Osteoblast (primary cell): ENCODE measurements at regions not wholly inside any gene's neighbourhood (a gene's known extent, or its start where the extent isn't known, plus 50 kb on each side); places are given as distances from the start of the nearest gene placed in this dataset.

ENCODE experiments used
- DNase-seq: peaks from one replicate; pipeline ENCODE4 v3.0.0; 2011; ENCODE audit warnings: low spot score, mixed read lengths; ENCODE audit not compliant: insufficient read length; ENCODE audit errors: missing footprints
- H2AFZ ChIP-seq: 2 replicates; pipeline ENCODE4 v1.6.0; 2011; ENCODE audit warnings: mild to moderate bottlenecking, low read length
- H3K27ac ChIP-seq: 2 replicates; pipeline ENCODE4 v1.5.1; 2011; ENCODE audit warnings: mild to moderate bottlenecking, low read depth, low read length, moderate library complexity
- H3K27me3 ChIP-seq: 2 replicates; pipeline ENCODE4 v1.6.0; 2012; ENCODE audit warnings: mild to moderate bottlenecking, control low read depth, inconsistent platforms, low read length, moderate library complexity; ENCODE audit not compliant: insufficient read depth
- H3K36me3 ChIP-seq: 2 replicates; pipeline ENCODE4 v1.5.1; 2011; ENCODE audit warnings: mild to moderate bottlenecking, low read length, control low read depth, moderate library complexity; ENCODE audit not compliant: insufficient read depth
- H3K4me1 ChIP-seq: 2 replicates; pipeline ENCODE4 v1.5.1; 2011; ENCODE audit warnings: mild to moderate bottlenecking, low read length, control low read depth, moderate library complexity; ENCODE audit not compliant: insufficient read depth
- H3K4me2 ChIP-seq: 2 replicates; pipeline ENCODE4 v1.6.0; 2011; ENCODE audit warnings: mild to moderate bottlenecking, low read length; ENCODE audit not compliant: insufficient read depth
- H3K4me3 ChIP-seq: fragments of 200-600 bp; sonication (generic); 3 replicates; pipeline ENCODE4 v1.5.1; 2012; ENCODE audit warnings: mild to moderate bottlenecking, low read length, inconsistent platforms; ENCODE audit not compliant: insufficient read depth
- H3K79me2 ChIP-seq: 2 replicates; pipeline ENCODE4 v1.6.0; 2012; ENCODE audit warnings: mild to moderate bottlenecking, low read length, control low read depth, inconsistent platforms; ENCODE audit not compliant: insufficient read depth
- H3K9me3 ChIP-seq: 2 replicates; pipeline ENCODE4 v1.5.1; 2011; ENCODE audit warnings: low read depth, low read length, control low read depth
- H4K20me1 ChIP-seq: 2 replicates; pipeline ENCODE4 v1.6.0; 2012; ENCODE audit warnings: mild to moderate bottlenecking, low read length, control low read depth; ENCODE audit not compliant: insufficient read depth
- CTCF ChIP-seq: IDR thresholded peaks from 2 replicates; pipeline ENCODE4 v1.5.1; 2011; ENCODE audit warnings: mild to moderate bottlenecking, low read depth, low read length, moderate library complexity; ENCODE audit errors: extremely low read depth

GRCh38 chr15:81894061-81894460 is 151.8 kb downstream of the MEX3B start:
- no peaks in the 10 kb centered on the region for H3K27me3 ChIP-seq
- H3K36me3 ChIP-seq: no peaks in the 10 kb centered on the region
- no peak overlapping the region for H3K4me3 ChIP-seq
- no peak overlapping the region for H3K27ac ChIP-seq
- no peak overlapping the region for H2AFZ ChIP-seq
- H4K20me1 ChIP-seq: no peaks in the 10 kb centered on the region
- no peaks in the 10 kb centered on the region for H3K9me3 ChIP-seq
- TF ChIP-seq CTCF: no peak
- no peak for DNase-seq
- no peaks in the 10 kb centered on the region for H3K79me2 ChIP-seq
- H3K4me1 ChIP-seq: peaks cover 25% of the 10 kb centered on the region
- H3K4me2 ChIP-seq: no peak overlapping the region

- DNase-seq: no peak
- no peak overlapping the region for H3K27ac ChIP-seq
- no peak for TF ChIP-seq CTCF
These were observed 152.5 kb downstream of the MEX3B start for GRCh38 chr15:81893182-81893835.

GRCh38 chr15:81890496-81890895 is 155.3 kb downstream of the MEX3B start:
- peaks cover 33% of the 10 kb centered on the region for H3K4me1 ChIP-seq
- no peaks in the 10 kb centered on the region for H3K9me3 ChIP-seq
- H3K36me3 ChIP-seq: no peaks in the 10 kb centered on the region
- DNase-seq: no peak
- no peak for TF ChIP-seq CTCF
- no peak overlapping the region for H3K4me3 ChIP-seq
- no peaks in the 10 kb centered on the region for H3K79me2 ChIP-seq
- no peak overlapping the region for H3K4me2 ChIP-seq
- H4K20me1 ChIP-seq: no peaks in the 10 kb centered on the region
- H3K27ac ChIP-seq: no peak overlapping the region
- H2AFZ ChIP-seq: no peak overlapping the region
- H3K27me3 ChIP-seq: no peaks in the 10 kb centered on the region

More at GRCh38 chr15:81893182-81893835, 152.5 kb downstream of the MEX3B start:
- H3K4me2 ChIP-seq: peak overlapping the region; percentile 51
- no peaks in the 10 kb centered on the region for H3K79me2 ChIP-seq
- peak overlapping the region; percentile 30 for H3K4me3 ChIP-seq
- H4K20me1 ChIP-seq: no peaks in the 10 kb centered on the region
- H2AFZ ChIP-seq: peak overlapping the region; percentile 59
- peaks cover 32% of the 10 kb centered on the region for H3K4me1 ChIP-seq
- no peaks in the 10 kb centered on the region for H3K36me3 ChIP-seq
- H3K9me3 ChIP-seq: no peaks in the 10 kb centered on the region
- no peaks in the 10 kb centered on the region for H3K27me3 ChIP-seq

- Histone ChIP-seq H3K4me2 (peak overlapping the region; percentile 56), H3K4me3 (no peak overlapping the region), H4K20me1 (no peaks in the 10 kb centered on the region), H3K27me3 (no peaks in the 10 kb centered on the region), H2AFZ (no peak overlapping the region), H3K9me3 (no peaks in the 10 kb centered on the region), H3K27ac (peak overlapping the region; percentile 55), H3K36me3 (no peaks in the 10 kb centered on the region), H3K4me1 (peaks cover 33% of the 10 kb centered on the region), H3K79me2 (no peaks in the 10 kb centered on the region)
- no peak for TF ChIP-seq CTCF
- DNase-seq: no peak
These were observed 156.3 kb downstream of the MEX3B start for GRCh38 chr15:81889485-81889881.
